ENCODE measurements at regions not wholly inside any gene's neighbourhood (a gene's known extent, or its start where the extent isn't known, plus 50 kb on each side); places are given as distances from the start of the nearest gene placed in this dataset.

- no peak for DNase-seq (ENCODE audit: low read depth in 2 of 2)
Measured at GRCh38 chr1:169012416-169012815, 94.1 kb upstream of the ATP1B1 start.

GRCh38 chr1:169013821-169014220 is 92.7 kb upstream of the ATP1B1 start:
- DNase-seq (ENCODE audit: low read depth in 2 of 2): no peak

- DNase-seq (ENCODE audit: low read depth in 2 of 2): no peak
Measured at GRCh38 chr1:169015464-169015863, 91.0 kb upstream of the ATP1B1 start.

GRCh38 chr1:169018751-169019150 is 87.7 kb upstream of the ATP1B1 start:
- DNase-seq (ENCODE audit: low read depth in 2 of 2): no peak

GRCh38 chr1:169019419-169020058 is 87.0 kb upstream of the ATP1B1 start:
- DNase-seq (ENCODE audit: low read depth in 2 of 2): no peak

GRCh38 chr1:169020684-169021083 is 85.8 kb upstream of the ATP1B1 start:
- DNase-seq (ENCODE audit: low read depth in 2 of 2): no peak

- DNase-seq (ENCODE audit: low read depth in 2 of 2): no peak
Measured at GRCh38 chr1:169022648-169023047, 83.8 kb upstream of the ATP1B1 start.

- no peak for DNase-seq (ENCODE audit: low read depth in 2 of 2)
Measured at GRCh38 chr1:169024255-169024654, 82.2 kb upstream of the ATP1B1 start.

- DNase-seq (ENCODE audit: low read depth in 2 of 2): no peak
Measured at GRCh38 chr1:169024800-169025271, 81.7 kb upstream of the ATP1B1 start.

- DNase-seq (ENCODE audit: low read depth in 2 of 2): no peak
Measured at GRCh38 chr1:169025412-169025811, 81.1 kb upstream of the ATP1B1 start.

- no peak for DNase-seq (ENCODE audit: low read depth in 2 of 2)
Measured at GRCh38 chr1:169027607-169028320, 78.7 kb upstream of the ATP1B1 start.

GRCh38 chr1:169031566-169032224 is 74.8 kb upstream of the ATP1B1 start:
- no peak for DNase-seq (ENCODE audit: low read depth in 2 of 2)

GRCh38 chr1:169041366-169041765 is 65.1 kb upstream of the ATP1B1 start:
- no peak for DNase-seq (ENCODE audit: low read depth in 2 of 2)

GRCh38 chr1:169042377-169042776 is 64.1 kb upstream of the ATP1B1 start:
- DNase-seq (ENCODE audit: low read depth in 2 of 2): no peak

- no peak for DNase-seq (ENCODE audit: low read depth in 2 of 2)
Measured at GRCh38 chr1:169043823-169044222, 62.7 kb upstream of the ATP1B1 start.

GRCh38 chr1:169044296-169044695 is 62.2 kb upstream of the ATP1B1 start:
- no peak for DNase-seq (ENCODE audit: low read depth in 2 of 2)

- DNase-seq (ENCODE audit: low read depth in 2 of 2): no peak
Measured at GRCh38 chr1:169044971-169045370, 61.5 kb upstream of the ATP1B1 start.

- no peak for DNase-seq (ENCODE audit: low read depth in 2 of 2)
Measured at GRCh38 chr1:169046671-169047070, 59.8 kb upstream of the ATP1B1 start.

GRCh38 chr1:169047074-169047473 is 59.4 kb upstream of the ATP1B1 start:
- DNase-seq (ENCODE audit: low read depth in 2 of 2): no peak

- no peak for DNase-seq (ENCODE audit: low read depth in 2 of 2)
Measured at GRCh38 chr1:169048043-169048442, 58.4 kb upstream of the ATP1B1 start.

GRCh38 chr1:169049258-169049938 is 57.1 kb upstream of the ATP1B1 start:
- no peak for DNase-seq (ENCODE audit: low read depth in 2 of 2)

GRCh38 chr1:169051171-169051570 is 55.3 kb upstream of the ATP1B1 start:
- no peak for DNase-seq (ENCODE audit: low read depth in 2 of 2)

All from lung microvascular endothelial cell (primary cell).